RPMI7951 (cell line): ENCODE measurements at regions not wholly inside any gene's neighbourhood (a gene's known extent, or its start where the extent isn't known, plus 50 kb on each side); places are given as distances from the start of the nearest gene placed in this dataset.
"Not testable (repeated sequence)": the region's sequence is repeated elsewhere in the genome, so short reads cannot be mapped to it uniquely, and the experiment has no call there.

ENCODE experiments used
- DNase-seq: peaks from one replicate; pipeline ENCODE4 v3.0.0-alpha.2; 2012; ENCODE audit warnings: low read depth

GRCh38 chr3:165521131-165521871 lies 315.9 kb downstream of the BCHE start:
- DNase-seq = no peak

DNA sequence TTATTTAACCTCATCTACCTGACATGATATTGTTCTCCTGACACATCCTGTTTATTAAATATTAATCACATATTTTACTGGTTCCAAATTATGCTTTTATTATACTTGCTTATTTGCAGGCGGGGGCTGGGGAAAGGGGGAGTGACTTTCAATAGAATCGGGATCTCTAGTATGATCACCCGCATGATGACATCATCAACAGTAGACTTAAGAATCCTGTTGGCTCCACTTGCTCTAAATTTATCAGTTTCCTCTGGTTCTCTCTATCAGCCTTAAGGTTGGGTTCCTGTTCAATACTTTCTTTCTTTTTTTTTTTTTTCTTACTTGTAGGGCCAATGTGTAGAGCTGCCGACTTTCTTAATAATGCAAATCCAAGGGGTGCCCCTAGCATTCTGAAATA lies 317.5 kb downstream of the BCHE start:
- no peak for DNase-seq

DNA sequence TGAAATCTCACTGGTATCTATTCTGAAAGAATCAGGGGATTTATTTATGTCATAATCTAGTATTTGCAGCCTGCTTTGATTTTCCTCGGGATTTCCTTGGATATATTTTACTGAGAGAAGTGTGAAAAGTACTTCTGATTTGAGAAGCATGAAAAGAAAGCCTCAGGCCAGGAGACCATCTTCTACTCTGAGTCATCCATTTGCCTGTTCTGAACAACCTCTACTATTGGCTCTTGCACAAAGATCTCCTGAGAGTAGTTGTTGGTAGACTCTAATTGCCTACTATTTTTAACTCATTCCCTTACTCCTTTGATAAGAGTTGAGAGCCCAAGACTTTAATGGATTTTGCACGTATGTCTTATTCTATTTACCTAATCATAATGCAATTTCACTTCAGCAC lies 318.9 kb downstream of the BCHE start:
- DNase-seq = no peak

- no peak for DNase-seq
These were observed 317.8 kb upstream of the SLITRK3 start for GRCh38 chr3:165513715-165514701.

DNA sequence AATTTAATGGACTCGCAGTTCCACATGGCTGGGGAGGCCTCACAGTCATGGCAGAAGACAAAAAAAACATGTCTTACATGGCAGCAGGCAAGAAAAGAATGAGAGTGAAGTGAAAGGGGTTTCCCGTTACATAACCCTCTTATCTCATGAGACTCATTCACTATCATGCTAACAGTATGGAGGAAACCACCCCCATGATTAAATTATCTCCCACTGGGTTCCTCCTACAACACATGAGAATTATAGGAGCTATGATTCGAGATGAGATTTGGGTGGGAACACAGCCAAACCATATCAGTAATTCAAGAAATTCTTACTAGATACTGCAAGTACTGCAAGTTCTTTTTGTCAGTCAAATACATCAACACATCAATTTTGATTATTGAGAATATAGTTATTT lies 311.4 kb upstream of the SLITRK3 start:
- no peak for DNase-seq

DNA sequence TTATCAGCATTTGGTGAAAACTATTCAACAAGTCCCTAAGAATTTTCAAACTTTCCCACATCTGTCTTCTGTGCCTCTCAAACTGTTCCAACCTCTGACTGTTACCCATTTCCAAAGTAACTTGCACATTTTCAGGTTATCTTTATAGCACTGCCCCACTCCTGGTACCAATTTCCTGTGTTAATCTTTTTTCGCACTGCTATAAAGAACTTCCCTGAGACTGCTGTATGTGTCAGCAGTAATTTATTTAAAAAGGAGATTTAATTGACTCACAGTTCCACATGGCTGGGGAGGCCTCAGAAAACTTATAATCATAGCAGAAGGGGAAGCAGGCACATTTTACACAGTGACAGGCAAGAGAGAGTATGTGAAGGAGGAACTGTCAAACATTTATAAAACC lies 310.9 kb upstream of the SLITRK3 start:
- no peak for DNase-seq

GRCh38 chr3:165505657-165506056 lies 309.5 kb upstream of the SLITRK3 start:
- no peak for DNase-seq

DNA sequence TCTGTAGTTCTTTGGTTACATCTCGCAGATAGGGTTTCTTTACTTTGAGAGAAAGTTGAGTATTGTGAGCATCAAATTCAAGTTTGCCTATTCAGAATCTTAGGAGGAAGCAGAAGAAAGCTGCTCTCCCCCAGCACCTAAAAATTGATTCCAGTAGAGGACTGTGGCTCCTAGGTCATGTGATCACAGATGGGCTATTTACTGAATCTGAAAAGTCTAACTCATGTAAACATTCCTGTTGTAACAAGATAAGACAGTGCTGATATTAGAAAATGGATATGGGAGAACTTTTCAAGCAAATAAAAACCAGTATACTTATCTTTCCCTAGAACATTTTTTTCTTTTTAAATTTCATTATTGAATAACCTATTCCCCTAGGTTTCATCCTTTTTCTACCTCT lies 308.4 kb upstream of the SLITRK3 start:
- no peak for DNase-seq

GRCh38 chr3:165503825-165504224 lies 307.6 kb upstream of the SLITRK3 start:
- no peak for DNase-seq

GRCh38 chr3:165503346-165503745 lies 307.2 kb upstream of the SLITRK3 start:
- no peak for DNase-seq

- no peak for DNase-seq
These were observed 306.5 kb upstream of the SLITRK3 start for GRCh38 chr3:165502707-165503106.

DNA sequence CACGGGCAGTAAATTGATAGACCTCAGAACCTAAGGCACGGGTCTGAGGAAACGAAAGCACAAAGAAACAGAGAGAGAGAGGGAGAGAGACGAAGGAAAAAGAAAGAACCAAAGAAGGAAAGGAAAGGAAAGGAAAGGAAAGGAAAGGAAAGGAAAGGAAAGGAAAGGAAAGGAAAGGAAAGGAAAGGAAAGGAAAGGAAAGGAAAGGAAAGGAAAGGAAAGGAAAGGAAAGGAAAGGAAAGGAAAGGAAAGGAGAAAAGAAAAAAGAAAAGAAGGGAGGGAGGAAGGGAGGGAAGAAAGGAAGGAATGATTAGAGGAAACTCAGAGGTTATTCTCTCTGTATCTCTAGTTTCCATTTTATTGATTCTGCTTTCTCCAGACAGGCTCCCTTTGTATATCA lies 302.6 kb upstream of the SLITRK3 start:
- DNase-seq = not testable (repeated sequence)

- no peak for DNase-seq
These were observed 295.3 kb upstream of the SLITRK3 start for GRCh38 chr3:165491487-165491886.

DNA sequence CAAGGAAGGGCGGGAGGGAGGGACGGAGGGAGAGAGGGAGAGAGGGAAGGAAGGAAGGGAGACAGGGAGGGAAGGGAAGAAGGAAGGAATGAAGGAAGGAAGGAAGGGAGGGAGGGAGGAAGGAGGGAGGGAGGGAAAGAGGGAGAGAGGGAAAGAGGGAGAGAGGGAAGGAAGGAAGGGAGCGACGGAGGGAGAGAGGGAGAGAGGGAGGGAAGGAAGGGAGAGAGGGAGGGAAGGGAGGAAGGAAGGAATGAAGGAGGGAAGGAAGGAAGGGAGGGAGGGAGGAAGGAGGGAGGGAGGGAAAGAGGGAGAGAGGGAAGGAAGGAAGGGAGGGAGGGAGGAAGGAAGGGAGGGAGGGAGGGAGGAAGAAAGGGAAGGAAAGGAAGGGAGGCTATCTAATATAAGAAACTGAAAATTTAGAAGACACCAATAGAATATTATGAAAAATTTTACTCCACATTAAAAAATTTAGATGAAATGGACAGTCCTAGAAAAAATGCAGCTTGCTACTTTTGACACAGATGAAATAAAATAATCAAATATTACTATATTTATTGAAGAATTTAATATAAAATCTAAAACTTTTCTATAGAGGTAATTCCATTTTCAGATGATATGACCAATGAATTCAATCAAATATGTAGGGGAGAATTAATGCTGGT lies 280.3 kb upstream of the SLITRK3 start:
- no peak for DNase-seq

DNA sequence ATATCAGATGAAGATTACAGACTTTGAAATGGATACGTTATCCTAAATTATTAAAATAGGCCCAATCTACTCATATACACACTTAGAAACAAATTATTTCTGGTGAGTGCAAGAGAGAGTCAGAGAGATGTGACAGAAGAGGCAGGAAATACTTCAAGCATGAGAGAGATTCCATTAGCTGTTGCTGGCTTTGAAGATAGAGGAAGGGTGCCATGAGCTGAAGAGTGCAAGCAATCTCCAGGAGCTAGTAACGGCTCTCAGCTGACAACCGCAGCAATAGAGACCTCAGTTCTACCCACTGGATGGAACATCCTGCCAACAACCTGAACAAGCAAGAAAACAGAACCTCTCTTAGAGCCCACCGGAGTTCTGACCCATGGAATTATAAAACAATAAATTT lies 270.7 kb upstream of the SLITRK3 start:
- no peak for DNase-seq

GRCh38 chr3:165464736-165465135 lies 268.6 kb upstream of the SLITRK3 start:
- DNase-seq = no peak

DNA sequence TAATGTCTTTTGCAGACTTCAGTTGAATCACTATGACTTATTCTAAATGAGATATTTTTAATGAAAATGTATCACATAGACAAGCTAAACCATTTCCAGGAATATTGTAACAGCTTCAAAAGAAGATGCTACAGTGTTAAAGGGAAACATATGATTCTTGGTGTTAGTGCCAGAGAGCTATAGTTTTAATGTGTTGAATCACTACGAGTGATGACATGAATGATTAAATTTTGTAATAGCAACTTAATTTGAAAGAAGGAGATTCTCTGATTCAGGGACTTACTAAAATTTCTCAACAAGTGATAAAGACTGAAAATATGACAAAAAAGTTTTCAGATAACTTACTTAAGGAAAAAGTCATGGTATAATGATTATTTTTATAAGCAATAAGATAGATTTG lies 267.3 kb upstream of the SLITRK3 start:
- no peak for DNase-seq

DNA sequence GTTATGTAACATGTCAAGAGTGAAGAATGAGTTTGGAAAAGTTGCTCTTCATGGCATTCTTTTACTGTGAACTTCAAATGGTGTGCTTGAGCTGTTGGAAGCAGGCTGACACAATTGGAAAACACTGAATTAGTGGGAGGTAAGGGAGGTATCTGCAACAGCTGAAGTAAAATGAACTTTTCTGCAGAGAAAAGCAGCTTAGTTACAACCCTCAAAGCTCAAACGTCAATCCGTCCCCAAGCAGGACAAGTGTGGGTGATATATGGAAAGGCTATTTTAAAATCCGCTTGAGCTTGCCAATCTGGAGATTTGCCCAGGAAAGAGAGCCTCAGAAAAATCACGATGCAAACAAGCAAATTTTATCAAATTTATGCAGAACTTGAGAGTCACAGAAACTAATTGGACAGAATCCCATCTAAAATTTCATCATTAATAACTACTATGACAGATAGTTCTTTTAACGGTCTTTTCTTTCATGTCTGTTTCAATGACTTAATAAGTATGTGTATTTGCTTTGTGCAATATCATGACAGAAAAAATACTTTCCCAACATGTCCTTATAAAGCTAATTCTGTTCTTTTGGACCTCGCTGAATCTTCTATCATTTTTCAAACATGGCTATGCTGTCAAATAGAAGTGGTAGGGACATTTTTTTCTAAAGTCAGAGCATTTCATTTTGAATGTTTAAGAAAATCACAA lies 266.6 kb upstream of the SLITRK3 start:
- DNase-seq = no peak

DNA sequence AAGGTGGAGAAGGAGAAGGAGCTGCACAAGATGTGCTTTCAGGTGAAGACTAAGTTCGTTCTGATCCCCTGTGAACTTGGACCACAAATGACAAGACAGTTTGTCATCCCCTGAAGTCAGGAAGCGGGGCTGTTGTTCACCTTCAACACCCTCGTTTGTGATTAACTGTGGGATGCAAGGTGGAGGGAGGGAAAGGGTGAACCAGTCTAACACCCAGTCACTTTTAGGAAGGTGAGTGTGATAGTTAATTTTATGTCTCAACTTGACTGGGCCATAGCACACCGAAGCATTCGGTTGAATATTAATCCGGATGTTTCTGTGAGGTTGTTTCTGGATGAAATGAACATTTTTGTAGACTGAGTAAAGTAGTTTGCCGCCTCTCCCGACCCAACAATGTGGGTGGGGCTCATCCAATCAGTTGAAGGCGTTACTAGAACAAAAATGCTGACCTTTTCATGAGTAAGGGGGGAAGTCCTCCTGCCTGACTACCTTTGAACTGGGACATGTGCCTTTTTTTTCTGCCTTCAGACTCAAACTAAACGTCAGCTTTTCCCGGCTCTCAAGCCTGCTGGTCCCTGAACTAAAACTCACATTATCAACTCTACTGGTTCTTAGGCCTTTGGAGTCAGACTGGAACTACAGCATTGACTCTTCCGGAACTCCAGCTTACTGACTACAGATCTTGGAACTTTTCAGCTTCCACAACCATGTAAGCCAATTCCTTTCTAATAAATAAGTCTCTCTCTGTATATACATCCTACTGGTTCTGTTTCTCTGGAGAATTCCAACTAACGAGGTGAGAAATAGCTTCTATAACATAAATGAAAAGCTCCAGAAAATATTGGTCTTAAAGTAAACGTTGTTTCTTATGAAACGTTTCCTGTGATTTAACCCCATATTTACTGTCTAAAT lies 264.0 kb upstream of the SLITRK3 start:
- no peak for DNase-seq

- DNase-seq = no peak
These were observed 262.9 kb upstream of the SLITRK3 start for GRCh38 chr3:165459111-165459510.

DNA sequence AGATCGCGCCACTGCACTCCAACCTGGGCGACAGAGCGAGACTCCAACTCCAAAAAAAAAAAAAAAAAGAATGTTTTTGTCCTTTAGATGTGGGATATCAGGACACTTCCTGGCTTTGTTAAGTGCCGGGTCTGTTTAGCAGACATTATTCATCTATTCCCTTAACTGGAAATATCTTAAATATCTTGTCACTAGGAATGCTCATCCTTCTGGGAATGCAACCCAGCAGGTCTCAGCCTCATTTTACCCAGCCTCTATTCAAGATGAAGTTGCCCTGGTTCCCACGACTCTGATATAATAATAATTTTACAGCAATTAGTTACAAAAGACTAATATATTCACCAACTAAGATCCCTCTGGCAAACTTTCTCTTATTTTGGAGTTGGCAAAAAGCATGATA lies 260.9 kb upstream of the SLITRK3 start:
- no peak for DNase-seq
